HG02943 (cell line): ENCODE measurements at regions not wholly inside any gene's neighbourhood (a gene's known extent, or its start where the extent isn't known, plus 50 kb on each side); places are given as distances from the start of the nearest gene placed in this dataset.
"Not testable (repeated sequence)": the region's sequence is repeated elsewhere in the genome, so short reads cannot be mapped to it uniquely, and the experiment has no call there.

Experiments used
- ATAC-seq: cut with Tn5 transposase; IDR thresholded peaks from one replicate; pipeline ENCODE4 v1.9.1; 2021; ENCODE audit warnings: mild to moderate bottlenecking, low read depth, moderate library complexity; ENCODE audit not compliant: unreplicated experiment

DNA sequence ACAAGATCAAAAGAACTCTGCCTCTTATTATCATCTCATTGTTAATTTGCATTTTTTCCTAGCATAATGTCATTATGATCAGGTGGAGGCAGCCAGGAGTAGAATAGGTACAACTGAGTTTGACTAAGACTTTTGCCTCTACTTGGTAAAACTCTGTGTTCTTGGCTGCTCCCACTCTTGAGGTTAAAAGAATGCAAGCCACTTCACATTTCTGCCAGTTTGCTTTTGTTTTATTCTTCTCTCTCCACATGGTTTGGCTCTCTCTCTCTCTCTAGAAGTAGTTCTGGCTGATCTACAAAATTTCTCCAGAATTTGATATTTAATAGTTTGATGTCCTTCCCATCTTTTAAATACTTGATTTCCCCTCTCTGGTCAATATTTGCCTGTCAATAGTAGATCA lies 170.7 kb upstream of the E2F7 start:
- ATAC-seq = no peak

DNA sequence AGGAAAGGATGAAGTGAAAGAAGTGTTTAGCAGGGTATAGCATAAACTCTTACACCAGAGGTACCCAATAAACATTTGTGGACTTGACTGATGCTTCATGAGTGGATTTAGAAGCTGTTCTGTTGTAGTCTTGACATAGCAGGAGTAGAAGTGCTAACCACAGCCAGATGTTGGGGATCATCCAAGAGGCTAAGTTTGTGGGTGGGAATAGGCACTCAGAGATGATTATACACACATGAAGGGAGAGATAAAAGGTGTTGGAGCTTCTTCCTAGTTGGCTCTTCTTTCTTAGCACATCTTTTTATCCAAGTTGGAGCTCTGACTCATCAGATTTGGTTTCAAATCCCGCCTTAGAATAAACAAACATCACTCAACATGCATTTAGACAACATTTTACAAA lies 166.7 kb upstream of the E2F7 start:
- no peak for ATAC-seq

DNA sequence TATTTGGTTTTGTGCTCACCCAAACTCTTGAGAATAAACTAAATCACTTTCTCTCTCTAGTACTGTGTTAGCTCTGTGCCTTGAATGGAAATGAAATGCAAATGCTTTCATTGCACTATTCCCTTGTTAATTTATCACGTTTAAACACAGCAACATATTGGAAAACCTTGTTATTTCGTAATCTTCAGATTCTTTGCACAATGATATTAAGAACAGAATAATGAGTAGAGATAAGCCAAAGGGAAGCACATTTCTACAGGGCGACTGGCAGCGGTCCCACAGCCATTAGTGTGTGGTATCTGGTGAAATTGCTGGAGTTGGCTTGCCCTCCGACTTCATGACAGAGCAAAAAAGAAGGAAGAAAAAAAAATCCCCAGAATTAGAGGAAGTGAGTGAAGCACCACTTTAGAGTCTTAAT lies 166.1 kb upstream of the E2F7 start:
- no peak for ATAC-seq

DNA sequence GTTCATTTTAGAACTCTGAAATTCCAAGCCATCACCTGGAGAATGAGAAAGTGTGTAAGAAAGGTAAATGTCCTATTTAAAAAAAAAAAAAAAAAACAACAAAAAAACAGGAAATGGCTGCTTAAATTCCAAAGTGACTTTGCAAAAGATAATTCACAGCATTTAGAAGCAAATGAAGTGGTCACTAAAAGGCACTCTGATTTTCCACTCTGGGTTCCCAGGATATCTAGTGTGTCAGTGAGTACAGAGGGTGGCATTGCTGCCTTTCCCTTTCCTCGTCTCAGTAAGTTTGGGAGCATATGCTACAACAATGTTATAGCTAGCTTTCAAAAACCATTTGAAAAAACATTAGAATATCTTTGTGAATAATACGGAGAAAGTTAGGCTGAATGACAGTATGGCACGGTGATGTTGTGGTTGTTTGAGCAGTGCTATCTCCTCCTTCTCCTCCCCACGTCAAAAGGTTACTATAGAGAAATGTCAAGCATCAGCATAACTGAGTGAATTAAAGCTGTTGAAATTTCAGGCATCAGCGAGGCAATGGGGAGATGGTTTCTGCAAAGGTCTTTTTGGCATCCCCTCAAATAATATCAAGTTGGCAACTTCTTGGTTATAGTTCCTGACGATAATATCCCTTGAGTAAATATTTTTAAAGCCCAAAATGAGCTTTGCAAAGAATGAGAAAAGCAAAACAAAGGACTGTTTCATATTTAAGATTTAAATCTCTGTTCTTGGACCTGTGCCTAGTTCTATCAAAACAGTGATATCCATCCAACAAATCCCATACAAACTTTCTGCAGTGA lies 164.5 kb upstream of the E2F7 start:
- no peak for ATAC-seq

DNA sequence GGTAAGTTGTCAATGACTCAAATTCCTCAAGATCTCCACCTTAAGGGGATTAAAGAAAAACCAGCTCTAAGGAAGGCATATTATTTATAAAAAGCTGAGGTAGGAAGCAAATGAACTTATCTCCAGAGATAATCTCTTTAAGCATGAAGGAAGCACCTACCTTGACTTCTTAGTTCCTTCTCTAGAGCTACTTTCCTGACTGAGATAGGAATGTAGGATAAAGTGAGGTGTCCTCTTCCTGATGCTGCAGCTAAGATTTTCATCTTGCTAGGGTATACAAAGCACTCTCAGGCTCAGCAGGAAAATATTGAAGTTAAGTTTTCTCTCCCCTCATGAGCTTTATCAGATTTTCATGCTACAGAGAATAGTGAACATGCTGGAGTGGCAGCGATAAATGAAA lies 163.0 kb upstream of the E2F7 start:
- no peak for ATAC-seq

DNA sequence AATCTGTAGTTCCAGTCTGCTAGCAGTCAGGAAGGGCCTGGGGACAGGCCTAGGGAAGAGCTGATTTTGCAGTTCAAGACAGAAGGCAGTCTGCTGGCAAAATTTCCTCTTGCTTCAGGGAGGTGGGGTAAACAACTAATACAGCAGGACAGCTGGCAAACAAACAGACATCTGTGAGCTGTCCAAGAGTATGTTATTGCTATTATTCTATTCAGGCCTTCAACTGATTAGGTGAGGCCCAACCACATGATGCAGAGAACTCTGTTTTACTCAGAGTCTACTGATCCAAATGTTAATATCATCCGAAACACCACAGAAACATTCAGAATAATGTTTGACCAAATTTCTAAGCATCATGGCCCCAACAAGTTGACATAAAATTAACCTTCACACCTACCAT lies 161.0 kb upstream of the E2F7 start:
- ATAC-seq = no peak

DNA sequence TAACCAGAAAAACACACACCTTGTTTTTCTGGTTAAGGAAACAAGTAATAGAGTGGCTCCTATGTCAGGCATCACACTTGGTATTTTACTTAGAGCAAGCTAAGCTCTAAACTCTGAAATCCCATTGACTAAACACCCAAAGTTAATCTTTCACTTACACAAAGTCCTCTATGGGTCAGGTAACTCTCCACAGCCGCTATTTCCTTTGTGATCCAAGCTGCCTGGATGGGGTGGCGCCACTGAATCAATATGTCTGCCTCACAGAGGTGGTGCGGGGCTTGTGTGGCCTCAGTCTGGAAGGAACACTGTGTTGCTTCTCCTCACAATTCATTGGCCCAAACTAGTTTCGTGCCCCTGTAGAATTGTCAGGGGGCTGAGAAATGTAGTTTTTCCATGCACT lies 160.0 kb upstream of the E2F7 start:
- ATAC-seq = no peak

DNA sequence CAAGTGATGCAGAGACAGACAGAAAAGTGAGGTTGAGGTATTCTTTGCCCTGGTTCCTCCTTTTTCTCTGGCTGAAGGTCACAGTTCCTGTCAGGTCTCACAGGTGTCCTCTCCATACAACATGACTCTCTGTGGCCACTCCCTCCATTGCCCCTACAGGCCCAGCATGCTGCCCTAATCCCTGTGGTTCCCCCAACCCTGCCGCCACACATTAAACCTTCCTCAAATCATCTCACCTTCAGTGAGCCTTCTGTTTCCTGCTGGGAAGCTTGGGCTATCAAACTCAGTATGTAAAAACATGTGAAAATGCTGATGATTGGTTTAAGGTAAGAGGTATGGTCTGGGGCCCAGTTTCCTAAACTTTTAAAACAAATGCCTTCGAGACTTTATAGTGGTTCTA lies 159.0 kb upstream of the E2F7 start:
- ATAC-seq = no peak

DNA sequence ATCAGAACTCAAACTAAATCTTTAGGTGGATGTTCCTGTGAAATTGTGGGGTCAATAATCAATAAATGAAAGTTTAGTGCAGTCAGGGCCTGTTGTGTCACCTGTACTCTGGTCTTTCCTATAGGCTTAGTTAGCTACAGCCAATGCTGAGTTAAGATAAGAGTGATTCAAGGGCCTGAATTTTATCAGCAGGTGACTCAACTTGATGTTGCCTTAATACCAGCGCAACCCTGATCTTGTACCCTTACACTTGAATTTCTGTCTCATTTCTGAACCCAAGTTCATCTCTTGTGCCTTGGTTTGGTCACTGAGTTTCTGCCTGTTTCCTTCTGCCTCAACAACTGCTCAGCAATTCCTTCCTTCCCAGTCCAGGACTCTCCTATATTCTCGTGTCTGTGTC lies 157.0 kb upstream of the E2F7 start:
- ATAC-seq = no peak

DNA sequence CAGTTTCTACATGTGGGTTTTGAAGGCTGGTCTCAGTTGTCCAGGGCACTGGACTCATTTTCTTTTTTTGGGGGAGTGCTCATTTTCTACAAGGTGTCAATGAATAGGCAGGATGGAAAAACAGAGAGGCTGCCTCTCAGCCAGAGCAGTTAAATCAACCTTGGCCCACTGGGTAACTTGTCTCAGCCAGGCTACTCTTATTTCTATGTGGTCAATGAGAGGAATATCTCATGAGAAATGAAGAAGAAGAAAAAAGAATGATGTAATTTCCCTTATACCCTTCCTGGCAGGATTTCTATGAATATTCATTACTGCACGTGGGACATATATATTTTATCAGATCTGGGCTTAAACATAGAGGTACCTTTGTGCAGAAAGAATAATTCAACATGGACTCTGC lies 155.2 kb upstream of the E2F7 start:
- ATAC-seq = no peak

DNA sequence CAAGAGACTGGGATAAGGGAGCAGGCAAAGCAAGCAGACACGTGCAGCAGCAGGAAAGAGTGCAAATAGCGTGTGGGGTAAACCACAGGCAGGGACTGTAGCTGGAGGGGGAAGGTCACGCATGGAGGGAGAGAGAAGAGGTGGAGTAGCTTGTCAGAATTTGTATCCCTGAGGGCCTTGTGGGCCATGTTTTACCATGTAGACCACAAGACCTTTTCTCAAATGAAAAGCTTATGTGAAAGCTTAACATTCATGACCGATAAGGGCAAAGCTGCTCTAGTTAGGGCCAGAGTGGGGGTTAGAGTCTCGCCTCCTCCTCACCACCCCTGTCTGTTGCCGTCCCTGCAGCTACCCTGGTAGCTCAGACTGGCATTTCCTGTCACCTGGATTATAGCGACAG lies 152.9 kb upstream of the E2F7 start:
- no peak for ATAC-seq

DNA sequence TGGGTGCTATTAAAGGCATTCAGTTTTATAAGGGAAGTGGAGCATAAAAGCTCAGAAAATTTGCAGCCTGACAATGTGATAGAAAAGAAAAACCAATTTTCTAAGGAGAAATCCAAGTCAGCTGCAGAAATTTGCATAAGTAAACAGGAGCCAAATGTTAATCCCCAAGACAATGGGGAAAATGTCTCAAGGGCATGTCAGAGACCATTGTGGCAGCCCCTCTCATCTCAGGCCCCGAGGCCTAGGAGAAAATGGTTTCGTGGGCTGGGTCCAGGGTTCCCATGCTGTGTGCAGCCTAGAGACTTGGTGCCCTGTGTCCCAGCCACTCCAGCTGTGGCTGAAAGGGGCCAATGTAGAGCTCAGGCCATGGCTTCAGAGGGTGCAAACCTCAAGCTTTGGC lies 150.8 kb upstream of the E2F7 start:
- not testable (repeated sequence) for ATAC-seq

DNA sequence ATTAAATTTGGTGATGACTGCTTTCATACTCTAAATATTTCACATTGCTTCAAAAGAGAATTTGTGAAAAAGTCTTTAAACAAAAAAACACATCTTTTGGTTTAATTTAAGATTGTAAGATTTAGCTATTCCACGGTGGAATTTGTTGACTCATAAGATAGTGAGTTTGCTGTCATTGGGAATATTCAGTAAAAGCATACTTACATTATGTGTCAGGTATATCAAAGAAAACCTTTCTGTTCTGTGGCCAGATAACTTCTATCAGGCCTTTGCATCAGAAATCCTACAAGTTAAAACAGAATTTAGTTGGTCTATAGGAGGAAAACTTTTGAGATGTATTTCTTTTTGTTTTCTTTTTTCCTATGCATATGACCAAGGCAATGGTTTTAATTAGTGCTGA lies 148.8 kb upstream of the E2F7 start:
- no peak for ATAC-seq

DNA sequence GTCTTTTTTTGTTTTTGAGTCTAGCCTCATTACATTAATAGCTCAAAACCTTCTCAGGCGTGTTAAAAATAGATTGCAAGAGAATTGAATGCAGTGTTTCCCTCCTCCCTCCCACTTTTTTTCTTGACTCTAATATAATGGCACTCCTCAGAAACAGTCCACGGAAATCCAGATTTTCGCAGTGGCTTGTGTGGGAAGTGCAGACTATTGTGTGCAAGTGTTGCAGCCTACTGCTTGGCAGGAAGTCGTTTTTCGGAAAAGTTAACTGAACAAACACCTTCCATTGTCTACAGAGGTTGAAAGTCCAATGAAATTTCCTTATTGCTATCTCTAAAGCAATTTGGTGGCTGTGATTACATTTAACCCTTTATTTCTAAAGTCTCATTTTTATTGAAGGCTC lies 147.9 kb upstream of the E2F7 start:
- no peak for ATAC-seq

DNA sequence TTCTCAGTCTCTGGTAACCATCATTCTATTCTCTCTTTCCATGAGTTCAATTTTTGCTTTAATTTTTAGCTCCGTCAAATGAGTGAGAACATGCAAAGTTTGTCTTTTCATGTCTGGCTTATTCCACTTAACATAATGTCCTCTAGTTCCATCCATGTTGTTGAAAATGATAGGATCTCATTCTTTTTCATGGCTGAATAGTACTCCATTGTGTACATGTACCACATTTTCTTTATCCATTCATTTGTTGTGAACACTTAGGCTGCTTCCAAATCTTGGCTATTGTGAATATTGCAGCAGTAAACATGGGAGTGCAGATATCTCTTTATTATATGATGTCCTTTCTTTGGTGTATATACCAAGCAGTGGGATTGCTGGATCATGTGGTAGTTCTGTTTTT lies 145.4 kb upstream of the E2F7 start:
- ATAC-seq = no peak

DNA sequence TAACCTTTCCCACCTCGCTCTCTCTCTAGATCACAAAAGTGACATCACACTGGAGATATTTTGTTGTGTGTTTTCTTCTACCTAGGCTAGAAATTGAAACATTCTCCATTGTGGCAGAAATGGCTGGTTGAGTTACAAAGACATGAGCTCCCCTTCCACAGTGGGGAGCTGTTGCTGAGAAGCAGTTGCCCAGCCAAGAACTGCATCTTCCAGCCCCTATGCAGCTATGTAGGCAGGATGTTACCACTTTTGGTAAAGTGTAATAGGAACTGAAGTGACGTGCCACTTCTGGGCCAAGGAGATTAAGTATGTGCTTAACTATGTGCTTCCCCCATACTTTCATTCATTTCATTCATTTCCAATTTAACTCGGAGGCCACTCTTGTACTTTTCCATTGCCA lies 138.7 kb upstream of the E2F7 start:
- no peak for ATAC-seq

DNA sequence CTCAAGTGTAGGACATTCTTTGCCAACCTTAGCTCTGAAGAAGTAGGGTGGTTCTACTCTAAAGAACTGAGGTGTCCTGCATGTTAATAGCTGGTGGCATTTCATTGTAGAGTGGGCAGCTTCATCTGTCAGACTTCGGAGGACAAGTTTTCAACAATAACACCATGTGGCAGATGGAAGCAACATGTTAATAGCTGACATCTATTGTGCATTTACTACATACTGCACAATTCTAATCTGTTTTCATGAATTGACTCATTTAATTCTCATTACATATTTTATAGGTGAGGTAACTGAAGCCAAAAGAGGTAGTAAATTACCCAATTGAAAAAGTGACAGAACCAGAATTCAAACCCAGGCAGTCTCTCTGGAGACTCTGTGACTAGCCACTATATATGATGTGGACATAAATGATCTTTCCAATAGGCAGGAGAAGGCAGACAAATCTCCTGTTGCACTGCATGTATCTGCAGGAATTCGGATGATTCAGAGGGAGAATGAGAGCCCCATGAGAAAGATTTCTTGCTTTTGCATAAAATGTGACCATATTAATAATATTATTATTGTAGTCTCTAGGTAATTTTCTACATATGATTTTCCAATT lies 137.2 kb upstream of the E2F7 start:
- ATAC-seq = no peak

DNA sequence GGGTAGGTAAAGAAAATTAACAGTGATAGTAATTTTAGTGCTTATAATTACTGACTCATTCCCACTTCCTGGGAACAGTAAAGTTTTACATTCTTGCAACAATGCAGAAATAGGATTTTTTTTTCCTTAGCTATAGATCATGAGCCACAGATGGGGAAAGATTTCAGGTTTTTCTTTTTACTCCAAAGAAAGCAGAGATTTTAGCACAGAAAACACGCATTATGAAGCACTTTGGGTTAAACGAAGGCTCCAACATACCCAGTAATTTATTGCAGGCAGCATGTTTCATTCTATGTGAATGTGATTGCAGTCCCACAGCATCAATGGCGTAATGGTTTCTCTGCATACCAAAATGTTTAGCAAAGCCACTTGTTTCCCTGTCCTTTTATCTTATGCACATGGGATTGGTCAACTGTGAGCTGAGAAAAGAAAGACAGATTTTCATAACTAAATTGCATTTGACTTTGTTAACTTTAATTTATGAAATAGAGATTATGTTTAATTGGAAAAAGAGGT lies 124.6 kb upstream of the E2F7 start:
- ATAC-seq = no peak

DNA sequence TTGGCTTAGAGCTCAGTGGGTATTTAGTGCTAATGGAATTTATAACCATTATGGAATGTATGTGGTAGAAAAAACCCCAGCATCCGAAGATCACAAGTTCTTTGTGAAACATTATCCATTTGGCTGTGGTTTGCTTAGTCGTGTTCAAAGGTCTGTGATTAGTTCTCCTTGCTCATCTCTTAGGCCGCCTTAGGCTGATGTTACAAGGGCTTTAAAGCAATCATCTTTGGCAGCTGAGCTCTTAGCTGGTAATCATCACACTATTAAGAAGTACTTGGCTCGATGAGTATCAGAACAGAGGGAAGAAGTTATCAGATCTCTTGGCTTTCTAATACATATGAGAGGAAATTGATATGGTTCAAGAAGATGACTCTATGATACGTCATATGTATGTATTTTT lies 124.1 kb upstream of the E2F7 start:
- ATAC-seq = no peak

DNA sequence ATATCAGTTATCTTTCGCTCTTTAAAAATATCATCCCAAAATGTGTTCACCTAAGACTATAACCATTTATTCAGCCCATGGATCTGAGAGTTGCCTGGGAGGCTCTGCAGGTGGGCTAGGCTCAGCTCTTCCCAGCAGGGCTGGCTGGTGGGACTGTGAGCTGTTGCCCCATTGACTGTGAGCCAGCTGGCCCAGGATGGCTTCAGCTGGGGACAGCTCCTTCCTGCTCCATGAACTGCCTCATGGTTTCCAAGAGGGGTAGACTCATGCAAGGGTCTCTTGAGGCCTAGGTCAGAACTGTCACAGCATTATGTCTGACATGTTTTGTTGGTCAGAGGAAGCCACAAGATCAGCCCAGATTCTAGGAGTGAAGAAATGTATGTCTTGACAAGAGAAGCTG lies 114.1 kb upstream of the E2F7 start:
- no peak for ATAC-seq

DNA sequence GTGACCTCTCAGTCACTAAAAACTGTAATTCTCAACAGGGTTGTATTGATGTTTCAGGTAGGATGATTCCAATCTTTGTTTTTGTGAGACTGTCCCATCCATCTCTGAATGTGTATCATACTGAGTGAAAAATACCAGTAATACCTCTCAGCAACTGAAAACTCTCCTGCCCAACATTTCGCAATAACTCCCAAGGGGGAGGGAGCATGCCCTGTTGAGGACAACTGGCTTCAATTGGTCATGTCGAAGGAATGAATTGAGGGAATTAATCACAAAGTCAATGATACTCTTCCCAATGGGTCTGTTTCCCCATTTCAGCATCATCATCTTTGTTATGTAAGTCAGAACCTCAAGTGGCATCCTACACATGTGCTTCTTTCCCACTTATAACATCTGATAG lies 102.4 kb upstream of the E2F7 start:
- no peak for ATAC-seq

DNA sequence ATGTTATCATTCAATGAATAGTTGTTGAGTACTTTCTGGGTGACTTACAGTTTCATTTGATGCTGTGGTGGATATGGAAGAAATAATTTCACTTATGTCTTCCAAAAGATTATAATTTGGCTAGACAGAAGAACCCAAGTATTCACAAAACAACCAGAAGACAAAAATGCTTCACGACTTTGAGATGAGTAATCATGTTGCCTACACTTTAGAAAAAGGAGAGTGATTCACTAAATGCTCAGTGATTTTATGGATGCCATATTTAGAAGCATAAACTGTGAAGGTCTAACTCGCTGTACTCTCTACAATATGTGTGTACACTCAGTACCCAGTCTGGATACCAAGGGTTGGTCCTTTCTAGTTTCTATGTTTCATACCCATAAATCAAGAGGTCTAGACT lies 101.3 kb upstream of the E2F7 start:
- ATAC-seq = no peak
